LNCaP clone FGC (cell line): ENCODE measurements at regions not wholly inside any gene's neighbourhood (a gene's known extent, or its start where the extent isn't known, plus 50 kb on each side); places are given as distances from the start of the nearest gene placed in this dataset.

Experiments used
- DNase-seq: peaks from one replicate; pipeline ENCODE4 v3.0.0-alpha.2; 2011; ENCODE audit warnings: low read depth
- H3K4me3 ChIP-seq: 2 replicates; pipeline ENCODE4 v1.5.1; 2011; ENCODE audit warnings: mild to moderate bottlenecking, low read depth, low read length, control low read depth
- TF ChIP-seq, protein P1 (sequence below): IDR thresholded peaks from 2 replicates; pipeline ENCODE4 v1.5.1; 2012; ENCODE audit warnings: mild to moderate bottlenecking; ENCODE audit not compliant: control insufficient read depth, insufficient read depth; ENCODE audit errors: extremely low read depth

DNA sequence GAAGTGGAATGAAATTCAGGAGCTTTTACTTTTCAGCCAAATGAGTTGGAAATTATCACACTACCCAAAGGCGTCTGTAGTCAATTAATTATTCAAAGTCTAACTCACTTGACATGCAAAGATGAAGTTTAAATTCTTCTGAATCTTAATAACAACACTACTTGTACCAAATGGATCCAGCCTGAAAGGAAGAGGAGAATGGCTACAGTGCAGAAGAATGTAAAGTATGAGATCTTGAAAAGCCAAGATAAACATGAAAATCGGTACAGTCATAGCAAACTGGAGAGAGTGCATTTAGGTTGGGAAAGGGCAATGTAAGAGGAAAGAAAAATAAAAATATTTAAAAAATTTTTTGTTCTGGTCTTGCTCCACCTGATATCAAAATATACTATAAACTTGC, 195.5 kb downstream of the SIM1 start:
- no peak for DNase-seq
- H3K4me3 ChIP-seq, result no peak overlapping the region
- TF ChIP-seq, protein P1, sequence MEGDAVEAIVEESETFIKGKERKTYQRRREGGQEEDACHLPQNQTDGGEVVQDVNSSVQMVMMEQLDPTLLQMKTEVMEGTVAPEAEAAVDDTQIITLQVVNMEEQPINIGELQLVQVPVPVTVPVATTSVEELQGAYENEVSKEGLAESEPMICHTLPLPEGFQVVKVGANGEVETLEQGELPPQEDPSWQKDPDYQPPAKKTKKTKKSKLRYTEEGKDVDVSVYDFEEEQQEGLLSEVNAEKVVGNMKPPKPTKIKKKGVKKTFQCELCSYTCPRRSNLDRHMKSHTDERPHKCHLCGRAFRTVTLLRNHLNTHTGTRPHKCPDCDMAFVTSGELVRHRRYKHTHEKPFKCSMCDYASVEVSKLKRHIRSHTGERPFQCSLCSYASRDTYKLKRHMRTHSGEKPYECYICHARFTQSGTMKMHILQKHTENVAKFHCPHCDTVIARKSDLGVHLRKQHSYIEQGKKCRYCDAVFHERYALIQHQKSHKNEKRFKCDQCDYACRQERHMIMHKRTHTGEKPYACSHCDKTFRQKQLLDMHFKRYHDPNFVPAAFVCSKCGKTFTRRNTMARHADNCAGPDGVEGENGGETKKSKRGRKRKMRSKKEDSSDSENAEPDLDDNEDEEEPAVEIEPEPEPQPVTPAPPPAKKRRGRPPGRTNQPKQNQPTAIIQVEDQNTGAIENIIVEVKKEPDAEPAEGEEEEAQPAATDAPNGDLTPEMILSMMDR, result no peak

DNA sequence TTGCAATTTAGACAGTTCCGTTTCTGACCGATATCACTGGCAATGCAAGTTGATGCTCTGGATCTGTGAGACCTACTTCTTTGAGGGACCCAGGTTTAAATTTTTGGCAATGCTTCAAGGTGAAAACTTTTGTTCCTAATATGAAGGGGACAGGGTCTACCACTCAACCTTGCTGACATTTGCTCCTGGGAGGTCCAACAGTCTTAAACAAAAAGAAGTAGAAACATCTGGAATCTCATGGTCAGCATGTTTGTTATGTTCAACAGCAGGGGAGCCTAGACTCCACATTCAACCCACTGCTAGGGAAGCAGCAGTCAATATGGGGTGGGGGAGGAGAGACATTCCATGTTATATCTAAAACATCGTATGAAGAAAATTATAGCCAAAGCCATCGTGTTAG, 196.4 kb downstream of the SIM1 start:
- no peak for DNase-seq
- H3K4me3 ChIP-seq, result no peak overlapping the region
- TF ChIP-seq, protein P1, result no peak

DNA sequence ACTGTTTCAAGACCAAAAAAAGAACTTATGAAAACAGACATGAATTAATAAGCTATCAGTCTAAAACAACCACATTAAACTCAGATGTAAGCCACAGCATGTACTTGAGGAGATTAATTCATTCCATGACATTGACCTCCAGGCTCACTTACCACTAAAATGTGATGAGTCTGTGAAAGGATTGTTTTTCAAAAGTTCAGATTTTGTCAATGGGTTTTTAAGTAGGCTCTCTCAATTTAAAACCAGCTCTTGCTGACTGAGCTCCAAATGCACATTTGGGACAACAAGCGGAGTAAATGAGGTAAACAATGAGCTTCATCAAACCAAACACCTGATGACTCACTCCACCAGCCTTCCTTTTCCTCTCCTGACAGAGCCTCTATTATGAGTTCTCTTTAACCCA, 197.0 kb downstream of the SIM1 start:
- DNase-seq, result no peak
- H3K4me3 ChIP-seq, result no peak overlapping the region
- TF ChIP-seq, protein P1, result no peak

DNA sequence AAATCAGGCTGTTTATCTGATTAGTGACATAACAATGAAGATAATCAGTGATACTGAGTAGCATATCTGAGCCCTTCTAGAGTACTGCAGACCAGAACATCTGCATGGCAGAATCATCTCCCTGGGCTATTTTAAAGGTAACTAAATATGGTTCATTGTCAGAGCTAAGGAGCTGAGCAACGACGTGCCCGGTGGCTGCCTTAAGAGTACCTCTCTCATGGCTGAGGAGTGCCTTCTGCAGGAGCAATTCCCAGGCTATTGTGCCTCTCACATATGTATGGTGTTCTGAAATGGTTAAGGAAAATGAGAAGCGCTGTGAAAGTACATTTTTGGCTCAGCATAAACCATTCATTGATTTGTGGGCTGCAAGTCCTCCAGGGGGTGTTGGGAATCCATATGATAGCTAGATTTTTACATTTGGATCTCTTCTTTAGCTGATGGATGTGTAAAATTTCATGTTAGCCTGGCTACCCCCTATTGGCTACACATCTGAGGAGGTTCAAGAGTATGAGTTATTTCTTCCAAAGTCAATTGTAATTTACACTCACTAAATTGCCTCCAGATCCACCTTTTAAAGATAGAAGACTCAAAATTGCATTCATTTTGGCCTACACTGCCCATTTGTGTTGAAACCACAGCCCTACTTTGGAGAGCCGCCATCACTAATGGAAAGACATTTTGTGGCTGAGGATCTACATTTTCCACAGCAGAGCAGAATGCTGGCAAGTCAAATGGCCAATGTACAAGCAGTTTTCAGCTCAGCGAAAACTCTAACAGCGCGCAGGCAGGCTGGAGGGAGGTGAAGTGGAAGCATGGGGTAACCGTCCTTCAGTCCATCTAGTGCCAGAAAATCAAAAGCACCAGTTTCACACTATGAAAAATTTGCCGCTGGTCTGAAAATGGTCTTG, 198.0 kb downstream of the SIM1 start:
- TF ChIP-seq, protein P1, result no peak
- no peak for DNase-seq
- no peak overlapping the region for H3K4me3 ChIP-seq

DNA sequence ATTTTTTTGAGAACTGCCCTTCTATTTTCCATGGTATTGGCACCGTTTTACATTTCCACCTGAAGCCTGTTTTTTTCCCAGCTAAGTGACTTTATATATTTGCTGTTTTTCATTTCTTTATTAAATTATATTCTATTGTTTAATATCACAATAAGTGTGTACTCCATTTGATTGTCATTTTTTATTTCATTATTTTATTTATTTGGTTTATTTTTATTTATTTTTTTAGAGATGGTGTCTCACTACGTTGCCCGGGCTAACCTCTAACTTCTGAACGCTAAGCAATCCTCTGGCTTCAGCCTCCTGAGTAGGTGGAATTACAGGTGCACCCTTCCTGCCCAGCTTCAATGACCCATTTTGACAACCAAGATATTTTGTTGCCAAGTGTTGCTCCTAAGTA, 202.6 kb downstream of the SIM1 start:
- DNase-seq, result no peak
- TF ChIP-seq, protein P1, result no peak
- H3K4me3 ChIP-seq, result no peak overlapping the region

DNA sequence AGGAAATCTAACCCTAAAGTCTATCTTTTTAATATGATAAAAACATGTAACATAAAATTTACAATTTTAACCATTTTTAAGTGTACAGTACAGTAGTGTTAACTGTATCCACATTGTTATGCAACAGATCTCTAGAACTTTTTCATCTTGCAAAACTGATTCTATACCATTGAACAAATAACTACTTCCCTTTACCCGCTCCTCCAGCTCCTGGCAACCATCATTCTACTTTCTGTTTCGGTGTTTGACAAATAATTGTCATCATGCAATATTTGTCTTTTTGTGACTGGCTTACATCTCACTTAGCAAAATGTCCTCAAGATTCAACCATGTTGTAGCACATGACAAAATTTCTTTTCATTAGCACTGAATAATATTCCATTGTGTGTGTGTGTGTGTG, 203.2 kb downstream of the SIM1 start:
- TF ChIP-seq, protein P1, result no peak
- no peak overlapping the region for H3K4me3 ChIP-seq
- no peak for DNase-seq

DNA sequence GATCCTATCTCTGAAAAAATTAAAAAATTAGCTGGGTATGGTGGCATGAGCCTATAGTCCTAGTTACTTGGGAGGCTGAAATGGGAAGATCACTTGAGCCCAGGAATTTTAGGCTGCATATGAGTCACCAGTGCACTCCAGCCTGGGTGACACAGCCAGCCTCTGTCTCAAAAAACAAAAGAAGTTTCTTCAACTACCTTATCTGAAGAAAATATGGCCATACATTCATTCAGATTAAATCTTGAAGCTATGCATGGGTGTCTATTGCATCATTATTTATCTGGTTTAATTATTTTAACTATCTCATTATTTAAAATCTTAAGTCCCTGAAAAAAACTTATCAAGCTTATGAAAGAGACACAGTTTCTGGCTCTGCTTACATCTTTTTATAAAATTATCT, 204.1 kb downstream of the SIM1 start:
- TF ChIP-seq, protein P1, result no peak
- no peak overlapping the region for H3K4me3 ChIP-seq
- DNase-seq, result no peak
